Ramos (cell line): ENCODE measurements at regions not wholly inside any gene's neighbourhood (a gene's known extent, or its start where the extent isn't known, plus 50 kb on each side); places are given as distances from the start of the nearest gene placed in this dataset.

ENCODE experiments used
- in situ Hi-C: fragments of 300-500 bp; cut with MboI; formaldehyde crosslinking; loops from one replicate; pipeline ENCODE4 v1.14.3; 2022; ENCODE audit warnings: low sequenced_read_pairs; ENCODE audit not compliant: unreplicated experiment

DNA sequence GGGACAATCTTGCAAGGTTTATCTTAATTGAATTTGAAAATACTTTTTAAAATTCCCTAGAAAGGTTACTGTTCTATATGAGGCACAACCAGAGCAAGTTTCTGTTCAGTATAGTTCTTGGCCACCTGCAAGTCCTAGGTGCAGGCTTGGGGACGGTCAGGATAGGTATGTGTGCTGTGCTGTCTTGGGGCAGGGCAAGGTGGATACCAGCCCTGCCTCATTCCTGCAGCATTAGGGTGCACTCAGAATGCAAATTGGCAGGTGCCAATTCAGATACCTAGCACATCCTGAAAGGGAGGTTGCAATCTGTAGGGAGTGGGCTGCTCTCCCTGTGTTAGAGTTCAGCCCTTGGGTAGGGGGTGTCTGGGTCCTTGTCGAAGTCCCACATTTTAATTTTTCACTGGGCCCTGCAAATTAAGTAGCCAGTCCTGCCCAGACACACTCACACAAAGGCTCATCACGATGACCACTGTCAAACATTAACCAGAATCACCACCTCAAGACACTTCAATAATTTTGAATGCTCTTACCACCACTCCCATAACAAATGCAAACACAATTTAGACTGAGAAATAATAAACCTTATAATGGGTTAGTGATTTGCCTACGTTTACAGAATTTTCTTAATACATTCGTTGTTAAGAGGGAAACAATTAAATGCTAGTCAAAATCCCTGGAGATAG, 838.0 kb upstream of the NR2F2 start:
- in situ Hi-C loops: no loop called here

DNA sequence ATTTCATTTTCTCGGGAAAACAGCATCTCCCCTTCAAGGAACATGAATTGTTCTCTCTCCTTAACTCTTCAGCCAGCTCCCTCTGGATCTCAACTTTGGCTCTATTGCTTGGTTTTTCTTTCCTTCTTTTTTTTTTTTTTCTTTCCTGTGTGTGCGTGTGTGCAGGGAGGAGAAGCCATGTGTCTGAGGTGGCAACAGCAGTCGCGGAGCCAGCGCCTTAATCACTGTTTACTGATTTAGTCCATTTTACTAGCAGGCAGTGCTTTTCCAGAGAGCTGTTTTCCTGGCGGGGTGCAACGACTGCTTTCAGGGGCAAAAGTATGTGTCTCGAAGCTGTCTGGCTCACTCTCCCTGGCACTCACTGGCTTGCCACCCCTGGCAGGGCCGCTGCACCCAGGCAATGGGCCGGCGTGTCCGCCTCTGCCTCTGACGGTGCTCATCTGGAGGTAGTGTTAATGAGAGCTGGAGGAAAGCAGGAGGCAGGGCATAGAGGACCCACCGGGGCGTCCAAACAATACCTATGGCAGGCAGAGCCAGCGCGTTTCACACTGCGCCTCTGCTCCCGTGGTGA, 835.4 kb upstream of the NR2F2 start:
- in situ Hi-C loops: no loop called here

DNA sequence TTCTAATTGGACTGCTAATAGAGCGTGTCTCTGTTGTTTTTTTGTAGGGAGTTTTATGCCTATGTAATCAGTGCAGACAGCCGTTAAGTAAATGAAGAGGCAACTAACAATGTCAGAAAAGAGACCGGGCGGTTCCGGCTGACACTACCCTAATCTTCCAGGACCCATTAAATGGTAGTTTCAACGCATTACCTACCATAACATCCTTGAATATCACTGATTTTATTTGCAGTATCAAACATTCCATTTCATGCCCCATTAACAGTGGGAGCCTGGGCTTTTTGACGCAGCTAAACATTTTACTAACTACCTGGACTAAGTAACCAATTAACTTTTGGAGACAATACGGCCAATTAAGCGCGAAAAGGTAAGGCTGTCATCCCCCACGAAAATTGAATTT, 832.9 kb upstream of the NR2F2 start:
- in situ Hi-C loops: no loop called here

DNA sequence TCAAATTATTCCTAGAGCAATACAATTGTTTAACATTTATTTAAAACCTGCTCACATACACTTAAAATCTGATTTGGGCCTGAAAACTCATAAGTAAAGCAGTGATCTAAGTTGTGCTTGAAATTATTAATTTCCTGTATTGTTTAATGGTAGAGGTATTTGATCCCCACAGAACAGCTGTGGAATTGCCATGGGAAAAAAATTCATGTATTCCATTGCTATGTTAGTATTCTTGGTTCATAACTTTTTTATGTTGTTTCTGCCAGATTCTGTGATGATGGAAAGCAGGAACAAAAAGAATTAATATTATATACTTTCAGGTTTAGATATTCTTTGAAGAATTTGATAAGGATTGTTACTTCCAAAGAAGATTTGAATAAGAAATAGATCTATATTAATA, 831.5 kb upstream of the NR2F2 start:
- in situ Hi-C loops: no loop called here

DNA sequence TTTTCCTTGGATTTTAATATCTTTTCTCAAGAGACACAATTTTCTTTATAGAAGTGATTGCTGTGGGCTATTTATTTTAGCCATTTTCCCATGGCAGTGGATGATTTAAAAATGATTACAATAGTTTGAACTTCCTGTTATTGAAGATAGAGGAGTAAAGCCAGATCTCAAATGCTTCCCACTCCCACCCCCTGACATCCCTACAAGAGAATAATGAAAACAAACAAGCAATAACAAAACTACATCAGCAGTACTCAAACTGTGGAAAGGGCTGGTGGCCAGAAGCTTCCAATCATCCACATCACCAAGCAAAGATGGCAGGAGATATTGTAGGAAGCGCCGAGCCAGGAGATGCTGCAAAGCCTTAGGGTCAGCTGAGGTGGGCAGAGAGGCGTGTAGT, 831.1 kb upstream of the NR2F2 start:
- in situ Hi-C loops: no loop called here

DNA sequence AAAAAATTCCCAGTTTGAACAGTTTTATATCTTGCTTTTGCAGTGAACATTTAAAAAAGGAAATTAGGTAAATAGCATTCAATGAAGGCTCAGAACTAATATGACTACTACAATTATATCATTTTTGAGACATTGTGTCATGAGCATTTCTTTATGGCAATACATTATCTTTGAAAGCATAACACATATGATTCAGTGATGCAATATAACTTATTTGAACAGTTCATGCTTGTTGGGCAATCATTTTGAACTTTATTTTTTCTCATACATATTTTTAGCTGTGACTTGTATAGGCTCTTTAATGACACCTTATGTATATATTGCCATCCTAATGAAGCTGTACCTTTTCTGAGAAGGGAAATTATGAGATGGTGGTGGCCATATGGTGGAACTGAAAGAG, 828.6 kb upstream of the NR2F2 start:
- in situ Hi-C loops: no loop called here

DNA sequence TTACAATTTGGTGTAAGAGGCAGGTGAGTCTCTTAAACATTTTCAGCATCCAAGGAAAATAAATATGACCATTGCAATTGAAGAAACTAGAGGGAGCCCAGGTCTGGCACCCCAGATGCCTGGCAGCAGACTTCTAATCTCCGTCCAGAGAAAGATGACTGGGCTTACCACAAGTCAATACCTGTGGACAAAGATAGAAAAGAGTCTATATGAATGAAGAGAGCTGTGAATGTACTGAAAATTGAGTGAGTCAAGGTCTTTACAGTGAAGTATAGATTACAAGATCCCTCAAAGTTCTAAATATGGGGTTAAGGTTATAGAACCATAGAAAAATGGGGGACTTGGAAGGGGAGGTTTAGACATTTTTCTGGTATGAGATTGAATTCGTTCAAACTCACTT, 827.4 kb upstream of the NR2F2 start:
- in situ Hi-C loops: no loop called here

DNA sequence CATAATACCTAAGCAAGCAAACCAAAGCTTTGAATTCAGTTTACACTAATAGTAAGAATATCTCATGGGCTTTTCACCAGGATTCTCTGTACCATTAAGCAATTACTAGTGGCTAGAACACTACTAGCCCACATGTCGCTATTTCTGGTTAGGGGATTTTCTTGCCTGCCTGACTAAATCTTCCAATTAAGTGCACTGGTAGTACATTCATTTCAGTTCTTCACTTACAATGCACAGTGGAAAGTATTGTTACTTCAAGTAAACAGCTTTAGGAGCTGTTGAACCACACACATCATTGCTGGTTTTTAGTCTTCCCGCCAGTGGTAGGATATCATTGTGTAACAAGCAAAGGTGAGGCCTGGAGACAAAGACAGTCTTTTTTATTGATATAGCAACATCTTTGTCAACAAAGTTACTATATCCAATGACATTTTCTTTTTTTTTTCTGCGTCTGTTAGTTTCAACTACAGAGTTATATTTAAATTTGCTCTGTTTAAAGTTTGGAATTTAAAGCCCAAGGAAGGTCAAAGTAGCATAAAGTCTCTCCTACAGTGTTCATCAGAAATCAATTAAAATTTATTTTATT, 826.8 kb upstream of the NR2F2 start:
- in situ Hi-C loops: no loop called here

DNA sequence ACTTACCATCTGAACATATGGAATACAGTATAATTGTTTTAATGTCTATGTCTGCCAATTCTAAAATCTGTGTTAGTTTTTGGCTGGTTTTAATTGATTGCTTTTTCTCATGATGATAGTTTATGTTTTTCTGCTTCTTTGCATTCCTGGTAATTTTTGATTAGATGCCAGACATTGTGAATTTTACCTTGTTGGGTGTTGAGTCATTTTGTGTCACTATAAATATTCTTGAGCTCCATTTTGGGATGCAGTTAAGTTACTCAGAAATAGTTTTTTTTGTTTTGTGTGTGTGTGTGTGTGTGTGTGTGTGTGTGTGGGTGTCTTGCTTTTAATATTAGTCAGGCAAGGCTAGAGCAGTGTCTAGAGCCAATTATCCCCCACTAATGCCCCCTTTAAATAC, 818.8 kb upstream of the NR2F2 start:
- in situ Hi-C loops: no loop called here

DNA sequence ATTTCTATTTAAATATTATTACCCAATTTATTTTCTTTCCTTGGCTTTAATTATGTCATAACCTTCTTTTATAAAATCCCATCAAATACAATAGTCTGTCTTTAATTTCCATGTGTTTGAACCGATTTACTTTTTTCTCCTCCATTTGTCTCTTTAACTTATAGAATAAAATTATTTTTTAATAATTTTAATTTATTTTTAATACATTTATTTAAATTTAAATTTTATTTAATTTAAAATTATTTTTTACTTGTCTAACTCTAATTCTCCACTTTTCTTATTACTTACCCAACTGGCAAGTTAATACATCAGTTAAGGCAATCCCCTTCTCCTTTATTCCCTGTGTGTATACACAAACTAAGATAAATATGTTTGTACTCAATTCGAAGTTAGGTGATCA, 817.6 kb upstream of the NR2F2 start:
- in situ Hi-C loops: no loop called here

DNA sequence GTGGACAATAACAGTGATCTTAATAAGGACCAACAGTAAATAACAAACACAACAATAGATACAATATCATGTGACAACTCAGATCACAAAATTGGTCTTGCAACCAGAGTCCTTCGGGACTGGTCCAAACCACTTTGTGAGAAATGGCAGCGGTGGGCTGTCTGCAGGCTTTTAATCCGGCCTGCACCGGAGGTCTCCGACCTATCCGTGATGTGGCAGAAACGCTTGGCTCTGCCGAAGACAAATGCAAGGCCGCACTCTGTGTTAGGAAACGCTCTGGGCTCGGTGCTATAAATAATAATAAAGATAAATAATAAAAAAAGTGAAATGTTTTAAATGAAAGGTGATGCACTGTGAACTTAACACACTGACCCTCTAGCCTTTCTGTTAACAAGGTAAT, 810.6 kb upstream of the NR2F2 start:
- in situ Hi-C loops: no loop called here

DNA sequence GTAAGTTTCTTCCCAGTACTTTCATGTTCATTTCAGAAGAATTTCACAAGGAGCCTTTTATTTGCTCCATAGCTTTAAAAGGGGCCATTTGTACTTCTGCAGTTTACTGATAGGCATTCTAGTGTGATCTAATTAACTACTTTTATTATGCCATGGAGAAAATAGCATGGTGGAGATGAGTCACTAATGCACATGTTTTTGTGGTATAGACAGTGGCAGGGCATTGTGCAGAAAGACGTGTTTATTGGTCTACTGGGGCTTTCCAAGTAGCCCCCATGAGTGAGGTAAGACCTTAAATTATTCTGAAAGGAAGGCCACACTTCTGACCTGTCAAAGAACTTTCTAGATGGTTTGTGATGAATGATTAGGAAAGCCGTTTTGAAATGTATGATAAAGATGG, 810.0 kb upstream of the NR2F2 start:
- in situ Hi-C loops: no loop called here

DNA sequence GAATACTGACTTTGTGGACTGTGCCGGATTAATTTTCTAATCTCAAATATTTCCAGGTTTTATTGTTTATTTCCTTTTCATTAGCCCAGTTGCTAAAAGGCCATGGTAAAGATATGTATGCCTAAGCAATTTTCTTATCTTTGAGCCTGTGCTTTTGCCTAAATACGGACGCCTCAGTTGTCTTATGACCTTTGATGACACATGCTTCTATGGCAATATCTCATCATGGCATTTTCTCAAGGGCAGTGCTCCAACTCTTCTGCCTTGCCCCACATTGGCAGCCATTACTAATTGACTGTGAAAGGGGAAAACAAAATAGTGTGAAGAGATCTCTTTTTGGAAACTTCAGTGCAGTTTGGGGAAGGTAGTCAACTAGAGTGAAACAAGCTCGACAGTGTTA, 809.6 kb upstream of the NR2F2 start:
- in situ Hi-C loops: no loop called here

DNA sequence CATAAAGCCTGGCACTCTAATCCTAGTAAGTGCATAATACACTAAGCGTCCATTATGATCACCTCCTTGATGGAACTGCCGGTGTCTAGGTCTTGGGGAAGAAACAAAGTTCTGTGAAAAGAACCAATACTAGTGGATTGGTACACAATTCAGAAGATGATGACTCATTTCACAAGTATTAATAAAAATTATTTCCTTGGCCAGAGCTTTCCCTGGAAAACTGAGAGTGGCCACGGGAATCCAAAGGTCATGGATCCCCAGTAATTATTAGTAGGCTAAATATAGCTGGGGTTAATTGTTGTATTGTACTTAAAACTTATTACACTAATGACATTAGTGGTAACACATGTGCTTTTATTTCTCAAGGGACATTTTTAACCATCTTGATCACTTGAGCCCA, 808.0 kb upstream of the NR2F2 start:
- in situ Hi-C loops: no loop called here

DNA sequence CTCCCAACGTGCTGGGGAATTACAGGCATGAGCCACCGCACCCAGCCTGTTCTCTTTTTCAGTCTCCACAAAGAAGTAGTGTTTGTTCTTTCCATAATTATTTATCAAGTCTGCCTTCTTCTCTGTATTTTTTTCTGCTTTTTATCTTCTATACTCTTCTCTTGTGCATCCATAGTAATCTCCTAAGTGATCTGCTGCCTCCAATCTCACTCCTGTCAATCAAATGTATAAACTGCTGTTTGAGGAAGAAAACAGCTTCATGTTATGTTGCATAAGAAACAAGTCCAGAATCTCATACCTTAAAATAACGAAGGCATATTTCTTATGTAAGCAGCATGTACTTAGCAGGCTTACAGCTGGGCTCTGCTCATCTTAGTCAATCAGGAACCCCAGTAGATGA, 801.6 kb upstream of the NR2F2 start:
- in situ Hi-C loops: no loop called here

DNA sequence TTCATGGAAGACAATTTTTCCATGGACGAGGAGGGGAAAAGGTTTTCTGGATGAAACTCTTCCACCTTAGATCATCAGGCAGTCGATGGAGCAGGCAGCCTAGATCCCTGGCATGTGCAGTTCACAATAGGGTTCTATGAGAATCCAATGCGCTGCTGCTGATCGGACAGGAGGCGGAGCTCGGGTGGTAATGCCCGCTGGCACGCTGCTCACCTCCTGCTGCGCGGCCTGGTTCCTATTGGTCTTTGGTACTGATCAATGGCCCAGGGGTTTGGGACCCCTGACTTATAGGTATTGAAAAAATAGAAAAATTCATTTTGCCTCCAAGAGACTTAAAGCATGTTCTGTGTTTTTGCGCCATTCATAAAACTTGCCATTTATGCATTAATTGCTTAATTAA, 793.9 kb upstream of the NR2F2 start:
- in situ Hi-C loops: no loop called here

DNA sequence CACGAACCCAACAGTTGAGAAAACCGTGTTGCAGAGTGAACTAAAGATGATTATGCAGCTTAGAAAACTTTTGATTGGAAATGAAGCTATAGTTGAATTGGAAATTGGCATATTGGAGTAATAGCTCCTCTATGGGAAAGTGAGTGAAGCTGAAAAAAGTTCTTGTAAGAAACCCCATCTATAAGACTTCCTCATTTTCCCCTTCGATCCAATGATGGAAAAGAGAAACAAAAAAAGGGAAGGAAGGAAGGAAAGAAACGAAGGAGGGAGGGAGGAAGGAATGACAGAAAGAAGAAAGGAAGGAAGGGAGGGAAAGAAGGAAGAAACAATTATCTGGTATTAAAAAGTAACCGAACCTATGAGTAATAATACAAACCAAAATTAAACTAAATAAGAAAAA, 791.8 kb upstream of the NR2F2 start:
- in situ Hi-C loops: no loop called here

DNA sequence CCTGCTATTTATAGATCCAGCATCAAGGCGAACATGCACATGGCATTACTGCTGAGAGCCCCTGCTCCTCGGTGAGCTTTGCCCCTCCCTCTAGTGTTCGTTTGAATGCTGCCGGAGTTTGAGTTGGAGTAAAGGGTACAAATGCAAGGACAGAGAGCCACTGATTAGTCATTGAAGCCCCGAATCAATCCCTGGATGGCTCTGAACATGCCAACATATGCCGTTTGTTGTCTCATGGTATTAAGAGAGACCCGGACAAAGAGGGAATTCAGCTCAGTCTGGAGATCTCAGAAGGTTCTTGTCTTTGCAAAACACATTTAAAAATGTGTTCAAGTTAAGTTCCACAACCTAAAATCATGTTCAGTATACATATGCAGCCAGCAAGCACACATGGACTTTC, 789.2 kb upstream of the NR2F2 start:
- in situ Hi-C loops: no loop called here

DNA sequence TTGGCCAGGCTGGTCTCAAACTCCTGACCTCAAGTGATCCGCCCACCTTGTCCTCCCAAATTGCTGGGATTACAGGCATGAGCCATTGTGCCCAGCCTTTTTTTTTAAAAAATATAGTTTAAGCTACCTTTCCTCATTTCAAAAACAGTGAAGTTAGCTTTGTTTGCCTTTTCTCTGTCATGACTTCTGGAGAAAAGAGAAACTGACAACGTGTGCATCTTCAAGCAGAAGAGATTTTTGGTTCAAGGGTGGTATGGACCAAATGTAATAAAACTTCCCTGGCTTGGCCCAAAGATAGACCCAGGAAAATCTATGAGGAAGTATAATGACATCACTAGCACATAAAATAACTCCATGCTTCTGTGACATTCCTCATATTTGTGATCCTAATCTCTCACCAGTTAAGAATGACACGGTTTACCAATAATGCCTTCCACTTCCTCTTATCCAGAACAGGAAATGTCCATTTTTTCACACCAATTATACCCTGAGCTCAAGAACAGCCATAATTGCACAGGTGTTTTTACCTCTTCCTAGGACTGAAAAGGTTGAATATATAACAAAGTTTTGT, 781.2 kb upstream of the NR2F2 start:
- in situ Hi-C loops: no loop called here

DNA sequence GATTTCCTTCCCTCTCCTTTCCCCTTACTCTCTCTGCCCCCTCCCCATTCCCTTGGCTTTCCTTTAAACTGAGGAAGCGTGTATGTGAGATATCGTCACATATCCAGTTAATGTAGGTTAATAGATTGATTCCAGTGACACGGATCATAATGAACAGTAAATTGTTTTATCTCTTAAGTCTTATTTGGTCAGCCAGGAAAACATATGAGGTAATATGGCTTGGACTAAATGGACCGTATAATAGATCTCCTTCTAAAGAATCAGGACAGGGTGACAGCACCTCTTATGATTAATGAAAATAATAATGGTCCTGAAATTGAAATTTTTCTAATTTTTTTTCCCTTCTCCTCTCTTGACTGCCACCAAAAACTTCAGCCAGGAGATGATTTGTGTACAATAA, 779.8 kb upstream of the NR2F2 start:
- in situ Hi-C loops: no loop called here

DNA sequence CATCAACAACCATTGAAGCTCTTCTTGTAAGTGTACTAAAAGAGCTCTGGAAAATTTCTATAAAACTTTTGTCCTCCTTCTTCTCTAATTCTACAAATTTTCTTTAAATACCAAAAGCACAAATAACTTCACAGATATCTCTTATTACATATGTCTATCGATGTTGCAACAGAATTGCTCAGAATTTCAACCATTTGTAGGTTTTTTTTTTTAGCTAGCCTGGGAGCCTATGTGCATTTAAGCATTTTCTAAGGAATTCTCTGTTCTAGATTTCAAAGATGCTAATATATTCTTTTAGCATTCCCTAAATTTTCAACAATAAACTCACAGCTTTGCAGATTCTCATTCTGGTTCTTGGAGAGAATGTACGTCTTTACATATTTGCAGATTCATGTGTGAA, 774.3 kb upstream of the NR2F2 start:
- in situ Hi-C loops: no loop called here

DNA sequence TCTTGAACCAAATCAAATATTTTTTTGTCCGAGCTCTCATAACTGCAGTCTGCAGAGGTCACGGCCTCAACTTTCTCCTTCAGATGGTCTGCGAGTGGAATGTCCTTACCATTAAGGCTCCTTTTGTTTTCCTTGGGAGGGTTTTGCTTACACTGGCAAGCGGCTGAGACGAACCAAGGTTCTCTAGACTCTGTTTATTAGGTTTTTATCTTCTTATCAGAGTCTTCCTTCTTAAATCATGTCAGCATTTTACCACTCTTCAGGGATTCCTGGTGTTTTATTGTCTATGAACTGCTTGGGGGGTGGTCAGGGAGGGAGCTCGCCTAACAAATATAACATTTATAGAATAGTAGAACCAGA, 773.7 kb upstream of the NR2F2 start:
- in situ Hi-C loops: no loop called here
